K562 (cell line): ENCODE measurements at regions not wholly inside any gene's neighbourhood (a gene's known extent, or its start where the extent isn't known, plus 50 kb on each side); places are given as distances from the start of the nearest gene placed in this dataset.

Experiments
- HNRNPLL ChIP-seq: fragments of 200-400 bp; formaldehyde crosslinking; IDR thresholded peaks from 2 replicates; pipeline ENCODE4 v1.6.1; 2017; ENCODE audit warnings: low read length, low read depth, mild to moderate bottlenecking; ENCODE audit not compliant: poor library complexity, severe bottlenecking
- HOXB6 ChIP-seq: fragments of 250-450 bp; sonication (Bioruptor Pico); IDR thresholded peaks from 2 replicates; pipeline ENCODE4 v1.5.1; 2022; ENCODE audit warnings: mild to moderate bottlenecking, borderline replicate concordance
- KLF16 ChIP-seq: IDR thresholded peaks from 2 replicates; pipeline ENCODE4 v1.6.1; 2016; ENCODE audit warnings: antibody characterized with exemption
- MBD2 ChIP-seq: sonication (generic); IDR thresholded peaks from 2 replicates; pipeline ENCODE4 v1.6.1; 2016; ENCODE audit warnings: low read depth, borderline replicate concordance
- MXI1 ChIP-seq: IDR thresholded peaks from 2 replicates; pipeline ENCODE4 v1.6.1; 2011; ENCODE audit warnings: low read depth, mild to moderate bottlenecking, improper control_type of control experiment, low read length
- PPARD ChIP-seq: fragments of 250-450 bp; sonication (Bioruptor Pico); IDR thresholded peaks from 2 replicates; pipeline ENCODE4 v1.8.0; 2022; ENCODE audit warnings: inconsistent platforms, mild to moderate bottlenecking, moderate library complexity
- RB1 ChIP-seq: fragments of 450-650 bp; IDR thresholded peaks from 2 replicates; pipeline ENCODE4 v1.6.1; 2017; ENCODE audit warnings: low read depth, mild to moderate bottlenecking
- SAP30 ChIP-seq: fragments of 200-600 bp; sonication (generic); IDR thresholded peaks from 2 replicates; pipeline ENCODE4 v1.6.1; 2012; ENCODE audit warnings: borderline replicate concordance, low read depth, mild to moderate bottlenecking, moderate library complexity, low read length, control low read depth, inconsistent platforms; ENCODE audit not compliant: insufficient read depth, poor library complexity, severe bottlenecking
- TCF7 ChIP-seq: sonication (generic); IDR thresholded peaks from 2 replicates; pipeline ENCODE4 v1.6.1; 2016; ENCODE audit warnings: antibody characterized with exemption, borderline replicate concordance
- ZNF76 ChIP-seq: fragments of 250-450 bp; sonication (Bioruptor Pico); IDR thresholded peaks from 2 replicates; pipeline ENCODE4 v1.4.0; 2020; ENCODE audit warnings: mild to moderate bottlenecking, moderate library complexity, borderline replicate concordance
- ZNF785 ChIP-seq: fragments of 250-450 bp; sonication (Bioruptor Pico); IDR thresholded peaks from 2 replicates; pipeline ENCODE4 v1.4.0; 2020; ENCODE audit warnings: mild to moderate bottlenecking
- TF ChIP-seq, protein P1 (sequence below): fragments of 250-450 bp; sonication (Bioruptor Pico); IDR thresholded peaks from 2 replicates; pipeline ENCODE4 v1.5.1; 2021; ENCODE audit warnings: mild to moderate bottlenecking
- TF ChIP-seq, protein P2 (sequence below): fragments of 450-650 bp; IDR thresholded peaks from 2 replicates; pipeline ENCODE4 v1.6.1; 2018; ENCODE audit not compliant: partially characterized antibody
- TF ChIP-seq, protein P3 (sequence below): fragments of 450-650 bp; formaldehyde crosslinking; IDR thresholded peaks from 2 replicates; pipeline ENCODE4 v1.4.0; 2020; ENCODE audit warnings: mild to moderate bottlenecking, moderate library complexity
- TF ChIP-seq, protein P4 (sequence below): fragments of 450-650 bp; formaldehyde crosslinking; conservative IDR thresholded peaks from 2 replicates; pipeline ENCODE4 v1.4.0; 2022; ENCODE audit warnings: mild to moderate bottlenecking, missing genetic modification characterization
- TF ChIP-seq, protein P5 (sequence below): sonication (generic); formaldehyde crosslinking; IDR thresholded peaks from 2 replicates; pipeline ENCODE4 v1.8.1; 2023; ENCODE audit warnings: mild to moderate bottlenecking, missing genetic modification reagents

DNA sequence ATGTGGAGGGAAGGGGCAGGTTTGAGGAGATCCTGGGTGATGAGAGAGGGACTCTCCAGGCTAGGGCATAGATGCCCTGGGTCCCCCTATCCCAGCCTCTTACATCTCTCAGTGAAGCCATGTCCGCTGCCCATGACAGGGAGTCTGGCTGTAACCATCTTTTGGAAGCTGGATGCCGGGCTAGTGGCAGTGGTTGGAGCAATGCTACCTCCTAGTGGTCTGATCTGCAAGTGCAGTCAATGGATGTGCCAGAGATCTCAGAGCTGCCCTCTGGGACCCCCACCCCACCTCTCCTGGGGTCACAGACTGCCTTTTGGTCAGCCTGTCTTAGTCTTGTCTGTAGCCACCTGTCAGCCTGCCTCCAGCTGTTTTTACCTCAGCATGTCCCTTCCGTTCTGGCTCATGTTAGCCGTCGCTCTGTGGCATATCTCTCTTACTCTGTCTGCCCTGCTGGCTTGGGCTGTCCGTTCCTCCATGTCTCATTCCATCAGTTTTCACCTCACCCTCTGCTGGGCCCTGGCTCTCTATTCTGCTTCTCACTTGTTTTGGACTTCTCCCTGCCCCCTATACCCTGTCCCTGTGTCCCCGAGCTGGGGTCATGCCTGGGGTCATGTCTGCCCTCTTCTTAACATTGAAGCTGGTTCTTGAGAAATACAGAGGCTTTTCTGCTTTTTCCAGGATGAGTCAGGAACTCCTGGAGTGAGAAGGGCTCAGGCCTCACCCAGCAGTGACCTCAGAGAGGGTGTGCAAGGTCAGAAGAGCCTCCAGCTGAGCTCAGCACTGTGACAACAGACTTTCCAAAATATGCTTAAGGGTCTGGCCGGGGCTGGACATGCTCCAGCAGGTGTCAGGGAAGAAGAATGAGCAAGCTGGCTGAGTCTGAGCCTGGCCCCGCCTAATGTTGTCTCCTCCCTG is 52.0 kb upstream of the THY1 start (continued):
- TF ChIP-seq MBD2 (no peak), ZNF785 (CRISPR knock-in tag) (no peak), SAP30 (no peak), PPARD (CRISPR knock-in tag) (no peak), HNRNPLL (no peak), HOXB6 (CRISPR knock-in tag) (no peak), ZNF76 (CRISPR knock-in tag) (no peak), RB1 (peak; percentile 42; the same call in 1 of the 2 replicates), TCF7 (no peak), KLF16 (no peak), MXI1 (no peak)
- TF ChIP-seq, protein P1, sequence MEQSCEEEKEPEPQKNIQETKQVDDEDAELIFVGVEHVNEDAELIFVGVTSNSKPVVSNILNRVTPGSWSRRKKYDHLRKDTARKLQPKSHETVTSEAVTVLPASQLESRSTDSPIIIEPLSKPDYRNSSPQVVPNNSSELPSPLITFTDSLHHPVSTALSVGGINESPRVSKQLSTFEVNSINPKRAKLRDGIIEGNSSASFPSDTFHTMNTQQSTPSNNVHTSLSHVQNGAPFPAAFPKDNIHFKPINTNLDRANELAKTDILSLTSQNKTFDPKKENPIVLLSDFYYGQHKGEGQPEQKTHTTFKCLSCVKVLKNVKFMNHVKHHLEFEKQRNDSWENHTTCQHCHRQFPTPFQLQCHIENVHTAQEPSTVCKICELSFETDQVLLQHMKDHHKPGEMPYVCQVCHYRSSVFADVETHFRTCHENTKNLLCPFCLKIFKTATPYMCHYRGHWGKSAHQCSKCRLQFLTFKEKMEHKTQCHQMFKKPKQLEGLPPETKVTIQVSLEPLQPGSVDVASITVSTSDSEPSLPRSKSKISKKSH (CRISPR knock-in tag) = no peak
- TF ChIP-seq, protein P2, sequence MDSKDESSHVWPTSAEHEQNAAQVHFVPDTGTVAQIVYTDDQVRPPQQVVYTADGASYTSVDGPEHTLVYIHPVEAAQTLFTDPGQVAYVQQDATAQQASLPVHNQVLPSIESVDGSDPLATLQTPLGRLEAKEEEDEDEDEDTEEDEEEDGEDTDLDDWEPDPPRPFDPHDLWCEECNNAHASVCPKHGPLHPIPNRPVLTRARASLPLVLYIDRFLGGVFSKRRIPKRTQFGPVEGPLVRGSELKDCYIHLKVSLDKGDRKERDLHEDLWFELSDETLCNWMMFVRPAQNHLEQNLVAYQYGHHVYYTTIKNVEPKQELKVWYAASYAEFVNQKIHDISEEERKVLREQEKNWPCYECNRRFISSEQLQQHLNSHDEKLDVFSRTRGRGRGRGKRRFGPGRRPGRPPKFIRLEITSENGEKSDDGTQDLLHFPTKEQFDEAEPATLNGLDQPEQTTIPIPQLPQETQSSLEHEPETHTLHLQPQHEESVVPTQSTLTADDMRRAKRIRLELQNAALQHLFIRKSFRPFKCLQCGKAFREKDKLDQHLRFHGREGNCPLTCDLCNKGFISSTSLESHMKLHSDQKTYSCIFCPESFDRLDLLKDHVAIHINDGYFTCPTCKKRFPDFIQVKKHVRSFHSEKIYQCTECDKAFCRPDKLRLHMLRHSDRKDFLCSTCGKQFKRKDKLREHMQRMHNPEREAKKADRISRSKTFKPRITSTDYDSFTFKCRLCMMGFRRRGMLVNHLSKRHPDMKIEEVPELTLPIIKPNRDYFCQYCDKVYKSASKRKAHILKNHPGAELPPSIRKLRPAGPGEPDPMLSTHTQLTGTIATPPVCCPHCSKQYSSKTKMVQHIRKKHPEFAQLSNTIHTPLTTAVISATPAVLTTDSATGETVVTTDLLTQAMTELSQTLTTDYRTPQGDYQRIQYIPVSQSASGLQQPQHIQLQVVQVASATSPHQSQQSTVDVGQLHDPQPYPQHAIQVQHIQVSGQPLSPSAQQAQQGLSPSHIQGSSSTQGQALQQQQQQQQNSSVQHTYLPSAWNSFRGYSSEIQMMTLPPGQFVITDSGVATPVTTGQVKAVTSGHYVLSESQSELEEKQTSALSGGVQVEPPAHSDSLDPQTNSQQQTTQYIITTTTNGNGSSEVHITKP = no peak
- TF ChIP-seq, protein P3, sequence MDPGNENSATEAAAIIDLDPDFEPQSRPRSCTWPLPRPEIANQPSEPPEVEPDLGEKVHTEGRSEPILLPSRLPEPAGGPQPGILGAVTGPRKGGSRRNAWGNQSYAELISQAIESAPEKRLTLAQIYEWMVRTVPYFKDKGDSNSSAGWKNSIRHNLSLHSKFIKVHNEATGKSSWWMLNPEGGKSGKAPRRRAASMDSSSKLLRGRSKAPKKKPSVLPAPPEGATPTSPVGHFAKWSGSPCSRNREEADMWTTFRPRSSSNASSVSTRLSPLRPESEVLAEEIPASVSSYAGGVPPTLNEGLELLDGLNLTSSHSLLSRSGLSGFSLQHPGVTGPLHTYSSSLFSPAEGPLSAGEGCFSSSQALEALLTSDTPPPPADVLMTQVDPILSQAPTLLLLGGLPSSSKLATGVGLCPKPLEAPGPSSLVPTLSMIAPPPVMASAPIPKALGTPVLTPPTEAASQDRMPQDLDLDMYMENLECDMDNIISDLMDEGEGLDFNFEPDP (CRISPR knock-in tag) = no peak
- TF ChIP-seq, protein P4, sequence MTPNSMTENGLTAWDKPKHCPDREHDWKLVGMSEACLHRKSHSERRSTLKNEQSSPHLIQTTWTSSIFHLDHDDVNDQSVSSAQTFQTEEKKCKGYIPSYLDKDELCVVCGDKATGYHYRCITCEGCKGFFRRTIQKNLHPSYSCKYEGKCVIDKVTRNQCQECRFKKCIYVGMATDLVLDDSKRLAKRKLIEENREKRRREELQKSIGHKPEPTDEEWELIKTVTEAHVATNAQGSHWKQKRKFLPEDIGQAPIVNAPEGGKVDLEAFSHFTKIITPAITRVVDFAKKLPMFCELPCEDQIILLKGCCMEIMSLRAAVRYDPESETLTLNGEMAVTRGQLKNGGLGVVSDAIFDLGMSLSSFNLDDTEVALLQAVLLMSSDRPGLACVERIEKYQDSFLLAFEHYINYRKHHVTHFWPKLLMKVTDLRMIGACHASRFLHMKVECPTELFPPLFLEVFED (CRISPR knock-in tag) = no peak
- TF ChIP-seq, protein P5, sequence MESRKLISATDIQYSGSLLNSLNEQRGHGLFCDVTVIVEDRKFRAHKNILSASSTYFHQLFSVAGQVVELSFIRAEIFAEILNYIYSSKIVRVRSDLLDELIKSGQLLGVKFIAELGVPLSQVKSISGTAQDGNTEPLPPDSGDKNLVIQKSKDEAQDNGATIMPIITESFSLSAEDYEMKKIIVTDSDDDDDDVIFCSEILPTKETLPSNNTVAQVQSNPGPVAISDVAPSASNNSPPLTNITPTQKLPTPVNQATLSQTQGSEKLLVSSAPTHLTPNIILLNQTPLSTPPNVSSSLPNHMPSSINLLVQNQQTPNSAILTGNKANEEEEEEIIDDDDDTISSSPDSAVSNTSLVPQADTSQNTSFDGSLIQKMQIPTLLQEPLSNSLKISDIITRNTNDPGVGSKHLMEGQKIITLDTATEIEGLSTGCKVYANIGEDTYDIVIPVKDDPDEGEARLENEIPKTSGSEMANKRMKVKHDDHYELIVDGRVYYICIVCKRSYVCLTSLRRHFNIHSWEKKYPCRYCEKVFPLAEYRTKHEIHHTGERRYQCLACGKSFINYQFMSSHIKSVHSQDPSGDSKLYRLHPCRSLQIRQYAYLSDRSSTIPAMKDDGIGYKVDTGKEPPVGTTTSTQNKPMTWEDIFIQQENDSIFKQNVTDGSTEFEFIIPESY = no peak
